Neuronal stem cell (in vitro differentiated cells): ENCODE measurements at regions not wholly inside any gene's neighbourhood (a gene's known extent, or its start where the extent isn't known, plus 50 kb on each side); places are given as distances from the start of the nearest gene placed in this dataset.

ENCODE experiments used
- DNase-seq: peaks from one replicate; pipeline ENCODE4 v3.0.0-alpha.2; 2013; ENCODE audit warnings: low spot score
- H2AFZ ChIP-seq: one replicate; pipeline ENCODE4 v1.6.1; 2013; ENCODE audit warnings: mild to moderate bottlenecking, low read length, inconsistent platforms
- H2AK5ac ChIP-seq: 2 replicates; pipeline ENCODE4 v1.6.1; 2013; ENCODE audit warnings: low read depth, mild to moderate bottlenecking, inconsistent platforms, low read length, moderate library complexity, mixed read lengths
- H2BK120ac ChIP-seq: 2 replicates; pipeline ENCODE4 v1.6.1; 2013; ENCODE audit warnings: low read depth, mild to moderate bottlenecking, inconsistent platforms, low read length, moderate library complexity, mixed read lengths
- H2BK12ac ChIP-seq: one replicate; pipeline ENCODE4 v1.6.1; 2013; ENCODE audit warnings: low read length, inconsistent platforms
- H2BK15ac ChIP-seq: 2 replicates; pipeline ENCODE4 v1.6.1; 2013; ENCODE audit warnings: mild to moderate bottlenecking, low read length, inconsistent platforms, mixed read lengths
- H2BK5ac ChIP-seq: one replicate; pipeline ENCODE4 v1.6.1; 2013; ENCODE audit warnings: inconsistent platforms, mild to moderate bottlenecking, low read length, moderate library complexity
- H3K14ac ChIP-seq: one replicate; pipeline ENCODE4 v1.6.1; 2013; ENCODE audit warnings: low read length, inconsistent platforms
- H3K18ac ChIP-seq: 2 replicates; pipeline ENCODE4 v1.6.1; 2013; ENCODE audit warnings: low read length, inconsistent platforms
- H3K23ac ChIP-seq: 2 replicates; pipeline ENCODE4 v1.6.1; 2013; ENCODE audit warnings: low read depth, mild to moderate bottlenecking, mixed read lengths, low read length, inconsistent platforms; ENCODE audit not compliant: poor library complexity
- H3K27ac ChIP-seq: replicated peaks from 3 replicates; pipeline ENCODE4 v1.5.1; 2013; ENCODE audit warnings: low read length, inconsistent platforms
- H3K27me3 ChIP-seq, 3 experiments: 2 replicates each; pipeline ENCODE4 v1.6.1; 2013; ENCODE audit warnings: low read length in 3 of 3, mild to moderate bottlenecking in 2 of 3, inconsistent platforms in 1 of 3, low read depth in 1 of 3, mixed read lengths in 1 of 3, moderate library complexity in 1 of 3; ENCODE audit not compliant: control insufficient read depth in 3 of 3, insufficient read depth in 3 of 3
- H3K36me3 ChIP-seq, 2 donors: replicated peaks in 1 of 2; 2 replicates each; pipeline ENCODE4 v1.6.1; 2013; ENCODE audit warnings: low read length in 2 of 2; ENCODE audit not compliant: control insufficient read depth in 2 of 2, insufficient read depth in 2 of 2
- H3K4ac ChIP-seq: 2 replicates; pipeline ENCODE4 v1.6.1; 2013; ENCODE audit warnings: inconsistent platforms, mild to moderate bottlenecking, low read length, moderate library complexity
- H3K4me1 ChIP-seq, 2 donors: 1 replicate in 1 of 2; 2 replicates in 1 of 2; pipeline ENCODE4 v1.6.1; 2013; ENCODE audit warnings: low read length in 2 of 2, low read depth in 1 of 2; ENCODE audit not compliant: control insufficient read depth in 2 of 2, insufficient read depth in 1 of 2
- H3K4me2 ChIP-seq: one replicate; pipeline ENCODE4 v1.6.1; 2013; ENCODE audit warnings: mild to moderate bottlenecking, low read length, inconsistent platforms; ENCODE audit not compliant: insufficient read depth, poor library complexity, severe bottlenecking
- H3K4me3 ChIP-seq, 2 donors: 2 replicates each; pipeline ENCODE4 v1.5.1; 2013; ENCODE audit warnings: low read length in 2 of 2, mild to moderate bottlenecking in 2 of 2, inconsistent platforms in 1 of 2, moderate library complexity in 1 of 2
- H3K79me1 ChIP-seq: one replicate; pipeline ENCODE4 v1.6.1; 2013; ENCODE audit warnings: low read depth, mild to moderate bottlenecking, inconsistent platforms, low read length, moderate library complexity
- H3K9ac ChIP-seq: one replicate; pipeline ENCODE4 v1.6.1; 2013; ENCODE audit warnings: mild to moderate bottlenecking, low read depth, low read length, inconsistent platforms; ENCODE audit not compliant: poor library complexity
- H3K9me3 ChIP-seq, 2 donors: replicated peaks in 1 of 2; 2 replicates each; pipeline versions ENCODE3 to v1.6.1; 2013; ENCODE audit warnings: low read length in 2 of 2, mild to moderate bottlenecking in 2 of 2, inconsistent platforms in 1 of 2, low read depth in 1 of 2, mixed read lengths in 1 of 2, moderate library complexity in 1 of 2; ENCODE audit not compliant: control insufficient read depth in 2 of 2, insufficient read depth in 1 of 2
- H4K8ac ChIP-seq: one replicate; pipeline ENCODE4 v1.6.1; 2013; ENCODE audit warnings: low read depth, mild to moderate bottlenecking, inconsistent platforms, low read length, moderate library complexity
- H4K91ac ChIP-seq: one replicate; pipeline ENCODE4 v1.6.1; 2013; ENCODE audit warnings: low read length, low read depth, mild to moderate bottlenecking, inconsistent platforms; ENCODE audit not compliant: poor library complexity
- WGBS, 2 donors: extraction: QIAGEN DNeasy Blood & Tissue Kit; methylation state at CpG; one replicate each; pipeline ENCODE4 v1.1.7; 2013; ENCODE audit warnings: missing lambda C conversion rate in 2 of 2, mixed read lengths in 1 of 2; ENCODE audit not compliant: insufficient read length in 2 of 2, insufficient replicate concordance in 1 of 2; ENCODE audit errors: extremely low coverage in 2 of 2; 5-methylcytosine and 5-hydroxymethylcytosine counted together

GRCh38 chr5:115354246-115354645 lies 57.8 kb upstream of the CCDC112 start:
- H4K91ac ChIP-seq, result no peak overlapping the region
- no peaks in the 10 kb centered on the region for H3K9me3 ChIP-seq
- no peak overlapping the region for H2BK12ac ChIP-seq
- H3K79me1 ChIP-seq, result no peaks in the 10 kb centered on the region
- H3K4me1 ChIP-seq, result no peaks in the 10 kb centered on the region
- H3K27me3 ChIP-seq, result no peaks in the 10 kb centered on the region
- no peak overlapping the region for H2BK120ac ChIP-seq
- no peak overlapping the region for H2BK5ac ChIP-seq
- H3K23ac ChIP-seq, result no peak overlapping the region
- no peak overlapping the region for H3K14ac ChIP-seq
- no CpG with 5 or more reads among the region's 5 CpGs for WGBS, 2 donors
- H3K4me3 ChIP-seq, result no peak overlapping the region
- no peak for DNase-seq
- H3K27ac ChIP-seq, result no peak overlapping the region
- H4K8ac ChIP-seq, result no peak overlapping the region
- H2BK15ac ChIP-seq, result no peak overlapping the region
- H2AFZ ChIP-seq, result no peak overlapping the region
- no peaks in the 10 kb centered on the region for H3K36me3 ChIP-seq
- no peak overlapping the region for H2AK5ac ChIP-seq
- no peak overlapping the region for H3K4me2 ChIP-seq
- H3K4ac ChIP-seq, result no peak overlapping the region
- H3K9ac ChIP-seq, result no peak overlapping the region
- no peak overlapping the region for H3K18ac ChIP-seq

- Histone ChIP-seq H4K91ac (no peak overlapping the region), H2AK5ac (no peak overlapping the region), H3K9me3 (no peaks in the 10 kb centered on the region), H3K4ac (no peak overlapping the region), H3K36me3 (no peaks in the 10 kb centered on the region), H2AFZ (no peak overlapping the region), H2BK12ac (no peak overlapping the region), H3K4me1 (no peaks in the 10 kb centered on the region), H3K9ac (no peak overlapping the region), H3K23ac (no peak overlapping the region), H3K4me3 (no peak overlapping the region), H2BK120ac (no peak overlapping the region), H3K27ac (no peak overlapping the region), H3K27me3 (no peaks in the 10 kb centered on the region), H2BK15ac (no peak overlapping the region), H3K79me1 (no peaks in the 10 kb centered on the region), H2BK5ac (no peak overlapping the region), H3K18ac (no peak overlapping the region), H3K4me2 (no peak overlapping the region), H3K14ac (no peak overlapping the region), H4K8ac (no peak overlapping the region)
- no peak for DNase-seq
- WGBS, 2 donors, result no CpG with 5 or more reads among the region's 2 CpGs
Observed at GRCh38 chr5:115352571-115352970, 56.1 kb upstream of the CCDC112 start.

GRCh38 chr5:115351356-115352195 lies 55.1 kb upstream of the CCDC112 start:
- Histone ChIP-seq H3K36me3 (no peaks in the 10 kb centered on the region), H3K4me1 (no peaks in the 10 kb centered on the region), H3K4me2 (no peak overlapping the region), H3K14ac (no peak overlapping the region), H2BK5ac (no peak overlapping the region), H3K9me3 (no peaks in the 10 kb centered on the region), H3K4ac (no peak overlapping the region), H3K4me3 (no peak overlapping the region), H2BK12ac (no peak overlapping the region), H3K27me3 (no peaks in the 10 kb centered on the region), H3K27ac (no peak overlapping the region), H3K18ac (no peak overlapping the region), H4K91ac (no peak overlapping the region), H2BK120ac (no peak overlapping the region), H2AK5ac (no peak overlapping the region), H3K23ac (no peak overlapping the region), H2AFZ (no peak overlapping the region), H3K9ac (no peak overlapping the region), H3K79me1 (no peaks in the 10 kb centered on the region), H2BK15ac (no peak overlapping the region), H4K8ac (no peak overlapping the region)
- DNase-seq, result no peak

- H3K27ac ChIP-seq, result no peak overlapping the region
- no peaks in the 10 kb centered on the region for H3K79me1 ChIP-seq
- no peak overlapping the region for H2BK120ac ChIP-seq
- H2BK12ac ChIP-seq, result no peak overlapping the region
- H2BK5ac ChIP-seq, result no peak overlapping the region
- no peak overlapping the region for H2AK5ac ChIP-seq
- H3K23ac ChIP-seq, result no peak overlapping the region
- no peak overlapping the region for H4K91ac ChIP-seq
- WGBS, 2 donors, result no CpG with 5 or more reads among the region's 3 CpGs
- H2AFZ ChIP-seq, result no peak overlapping the region
- no peak overlapping the region for H3K9ac ChIP-seq
- no peaks in the 10 kb centered on the region for H3K4me1 ChIP-seq
- DNase-seq, result no peak
- no peaks in the 10 kb centered on the region for H3K9me3 ChIP-seq
- H3K36me3 ChIP-seq, result no peaks in the 10 kb centered on the region
- no peak overlapping the region for H3K18ac ChIP-seq
- H3K4ac ChIP-seq, result no peak overlapping the region
- no peak overlapping the region for H3K4me3 ChIP-seq
- H3K14ac ChIP-seq, result no peak overlapping the region
- H3K27me3 ChIP-seq, result no peaks in the 10 kb centered on the region
- no peak overlapping the region for H4K8ac ChIP-seq
- no peak overlapping the region for H3K4me2 ChIP-seq
- H2BK15ac ChIP-seq, result no peak overlapping the region
Observed at GRCh38 chr5:115350894-115351293, 54.4 kb upstream of the CCDC112 start.
